Astrocyte (in vitro differentiated cells and primary cell): ENCODE measurements at regions not wholly inside any gene's neighbourhood (a gene's known extent, or its start where the extent isn't known, plus 50 kb on each side); places are given as distances from the start of the nearest gene placed in this dataset.

Experiments used
- DNase-seq: peaks from one replicate; pipeline ENCODE4 v3.0.0-alpha.2; 2010; ENCODE audit warnings: low read depth
- FAIRE-seq: peaks from 2 replicates; lab custom pipeline; 2011; peaks lifted over from hg19 to GRCh38; lab: Jason Lieb, UNC
- H2AFZ ChIP-seq: 2 replicates; pipeline ENCODE4 v1.6.0; 2012; ENCODE audit warnings: low read depth, low read length, inconsistent platforms
- H3K27ac ChIP-seq: 2 replicates; pipeline ENCODE4 v1.5.1; 2011; ENCODE audit warnings: low read depth, low read length, inconsistent platforms
- H3K27me3 ChIP-seq: 2 replicates; pipeline ENCODE4 v1.6.0; 2011; ENCODE audit warnings: low read length, inconsistent platforms; ENCODE audit not compliant: insufficient read depth
- H3K36me3 ChIP-seq: 2 replicates; pipeline ENCODE4 v1.5.1; 2011; ENCODE audit warnings: low read length, inconsistent platforms; ENCODE audit not compliant: insufficient read depth
- H3K4me1 ChIP-seq: 2 replicates; pipeline ENCODE4 v1.5.1; 2011; ENCODE audit warnings: low read length, inconsistent platforms; ENCODE audit not compliant: insufficient read depth
- H3K4me2 ChIP-seq: 2 replicates; pipeline ENCODE4 v1.6.0; 2012; ENCODE audit warnings: low read length, inconsistent platforms
- H3K4me3 ChIP-seq: 2 replicates; pipeline ENCODE4 v1.5.1; 2011; ENCODE audit warnings: low read depth, mild to moderate bottlenecking, low read length, inconsistent platforms; ENCODE audit not compliant: insufficient read depth
- H3K79me2 ChIP-seq: 2 replicates; pipeline ENCODE4 v1.6.0; 2012; ENCODE audit warnings: mild to moderate bottlenecking, low read length, inconsistent platforms; ENCODE audit not compliant: insufficient read depth
- H3K9ac ChIP-seq: 2 replicates; pipeline ENCODE4 v1.6.0; 2012; ENCODE audit warnings: mild to moderate bottlenecking, low read length, inconsistent platforms
- H3K9me3 ChIP-seq: 2 replicates; pipeline ENCODE4 v1.5.1; 2012; ENCODE audit warnings: low read depth, mild to moderate bottlenecking, low read length, inconsistent platforms; ENCODE audit not compliant: insufficient read depth
- H4K20me1 ChIP-seq: 2 replicates; pipeline ENCODE4 v1.6.0; 2012; ENCODE audit warnings: low read length, inconsistent platforms; ENCODE audit not compliant: insufficient read depth
- H3K27ac Mint-ChIP-seq: one replicate; pipeline ENCODE4 v1.8.0; 2021; ENCODE audit warnings: mild to moderate bottlenecking, mixed read lengths; ENCODE audit not compliant: unreplicated experiment
- H3K27me3 Mint-ChIP-seq: one replicate; pipeline ENCODE4 v1.8.0; 2021; ENCODE audit warnings: low read depth, mixed read lengths; ENCODE audit not compliant: unreplicated experiment
- H3K36me3 Mint-ChIP-seq: one replicate; pipeline ENCODE4 v1.8.0; 2021; ENCODE audit warnings: low read depth, mixed read lengths; ENCODE audit not compliant: unreplicated experiment
- H3K4me1 Mint-ChIP-seq: one replicate; pipeline ENCODE4 v1.8.0; 2021; ENCODE audit warnings: low read depth, mixed read lengths; ENCODE audit not compliant: unreplicated experiment
- H3K4me3 Mint-ChIP-seq: one replicate; pipeline ENCODE4 v1.8.0; 2021; ENCODE audit warnings: mild to moderate bottlenecking, moderate library complexity, mixed read lengths; ENCODE audit not compliant: unreplicated experiment
- H3K9me3 Mint-ChIP-seq: one replicate; pipeline ENCODE4 v1.8.0; 2021; ENCODE audit warnings: mild to moderate bottlenecking, mixed read lengths; ENCODE audit not compliant: unreplicated experiment
- CTCF ChIP-seq: IDR thresholded peaks from 2 replicates; pipeline ENCODE4 v1.5.1; 2011; ENCODE audit warnings: low read depth, mild to moderate bottlenecking, inconsistent platforms, low read length, moderate library complexity; ENCODE audit not compliant: insufficient read depth
- EZH2 ChIP-seq: IDR thresholded peaks from 2 replicates; pipeline ENCODE4 v1.6.1; 2012; ENCODE audit warnings: mild to moderate bottlenecking, low read length, inconsistent platforms; ENCODE audit not compliant: insufficient read depth

- H3K27me3 Mint-ChIP-seq = no peaks in the 10 kb centered on the region
These were observed 710.8 kb upstream of the GRAMD2B start for GRCh38 chr5:125712397-125712796.

GRCh38 chr5:125713109-125713805, 710.0 kb upstream of the GRAMD2B start:
- peaks cover 17% of the 10 kb centered on the region for H3K4me1 Mint-ChIP-seq
- Histone ChIP-seq H3K4me3 (no peak overlapping the region), H3K9me3 (no peaks in the 10 kb centered on the region), H3K4me1 (peaks cover 10% of the 10 kb centered on the region), H3K9ac (no peak overlapping the region), H4K20me1 (no peaks in the 10 kb centered on the region), H3K27me3 (no peaks in the 10 kb centered on the region), H2AFZ (no peak overlapping the region), H3K79me2 (no peaks in the 10 kb centered on the region), H3K36me3 (no peaks in the 10 kb centered on the region), H3K4me2 (no peak overlapping the region), H3K27ac (no peak overlapping the region)
- H3K36me3 Mint-ChIP-seq = no peaks in the 10 kb centered on the region
- TF ChIP-seq EZH2 (no peak), CTCF (no peak)
- no peak for FAIRE-seq
- H3K27me3 Mint-ChIP-seq = no peaks in the 10 kb centered on the region
- no peak overlapping the region for H3K27ac Mint-ChIP-seq
- no peak for DNase-seq
- peaks cover 2% of the 10 kb centered on the region for H3K9me3 Mint-ChIP-seq
- H3K4me3 Mint-ChIP-seq = no peak overlapping the region

More at GRCh38 chr5:125712397-125712796, 710.8 kb upstream of the GRAMD2B start:
- H3K27ac Mint-ChIP-seq = no peak overlapping the region
- DNase-seq (no peak), FAIRE-seq (no peak)
- no peaks in the 10 kb centered on the region for H3K36me3 ChIP-seq
- H3K36me3 Mint-ChIP-seq = no peaks in the 10 kb centered on the region
- no peaks in the 10 kb centered on the region for H4K20me1 ChIP-seq
- H3K27ac ChIP-seq = no peak overlapping the region
- no peaks in the 10 kb centered on the region for H3K27me3 ChIP-seq
- H3K9me3 Mint-ChIP-seq = peaks cover 2% of the 10 kb centered on the region
- no peaks in the 10 kb centered on the region for H3K9me3 ChIP-seq
- no peak for TF ChIP-seq EZH2
- H3K79me2 ChIP-seq = no peaks in the 10 kb centered on the region
- H3K4me2 ChIP-seq = no peak overlapping the region
- peaks cover 12% of the 10 kb centered on the region for H3K4me1 Mint-ChIP-seq
- no peak overlapping the region for H3K9ac ChIP-seq
- no peak overlapping the region for H3K4me3 ChIP-seq
- H3K4me1 ChIP-seq = peaks cover 6% of the 10 kb centered on the region
- no peak overlapping the region for H2AFZ ChIP-seq
- H3K4me3 Mint-ChIP-seq = no peak overlapping the region

GRCh38 chr5:125715216-125715615, 708.0 kb upstream of the GRAMD2B start:
- FAIRE-seq (no peak), DNase-seq (no peak)
- Mint-ChIP-seq H3K4me3 (no peak overlapping the region), H3K27ac (no peak overlapping the region), H3K9me3 (no peaks in the 10 kb centered on the region), H3K4me1 (peaks cover 24% of the 10 kb centered on the region), H3K27me3 (no peaks in the 10 kb centered on the region), H3K36me3 (no peaks in the 10 kb centered on the region)
- Histone ChIP-seq H3K9ac (no peak overlapping the region), H3K36me3 (no peaks in the 10 kb centered on the region), H2AFZ (no peak overlapping the region), H4K20me1 (no peaks in the 10 kb centered on the region), H3K4me2 (no peak overlapping the region), H3K79me2 (no peaks in the 10 kb centered on the region), H3K9me3 (no peaks in the 10 kb centered on the region), H3K27me3 (no peaks in the 10 kb centered on the region), H3K27ac (no peak overlapping the region), H3K4me1 (peaks cover 13% of the 10 kb centered on the region), H3K4me3 (no peak overlapping the region)
- TF ChIP-seq EZH2 (no peak), CTCF (no peak)
